NB4 (cell line): ENCODE measurements at regions not wholly inside any gene's neighbourhood (a gene's known extent, or its start where the extent isn't known, plus 50 kb on each side); places are given as distances from the start of the nearest gene placed in this dataset.

Source experiments
- MYC ChIP-seq: IDR thresholded peaks from 2 replicates; pipeline ENCODE4 v1.6.1; 2011; ENCODE audit warnings: low read depth, low read length
- POLR2A ChIP-seq: IDR thresholded peaks from 2 replicates; pipeline ENCODE4 v1.6.1; 2011; ENCODE audit warnings: mild to moderate bottlenecking; ENCODE audit not compliant: insufficient read length; ENCODE audit errors: extremely low read depth
- TF ChIP-seq, protein P1 (sequence below): IDR thresholded peaks from 2 replicates; pipeline ENCODE4 v1.6.1; 2011; ENCODE audit warnings: low read depth, low read length
- TF ChIP-seq, protein P2 (sequence below): IDR thresholded peaks from one replicate; pipeline ENCODE4 v1.5.1; 2012; ENCODE audit warnings: low read depth, low read length

DNA sequence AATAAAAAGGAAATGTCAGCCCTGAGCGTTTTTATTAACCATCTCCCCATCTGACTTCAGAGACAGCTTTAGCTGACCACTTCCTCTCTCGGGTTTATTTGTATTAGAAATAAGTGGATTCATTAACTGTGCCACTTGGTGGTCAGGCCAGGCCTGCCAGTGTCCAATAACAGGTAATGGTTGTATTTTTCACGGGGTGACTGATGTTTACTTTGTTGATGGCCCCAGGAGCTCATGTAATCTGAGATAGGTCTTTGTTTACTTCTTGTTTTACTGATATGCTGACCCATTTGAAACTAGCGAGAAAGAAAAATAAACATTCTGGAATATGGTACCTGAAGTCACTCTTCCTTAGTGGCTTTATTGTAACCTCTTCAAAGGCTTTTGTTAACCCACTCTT lies 504.3 kb upstream of the SLC35B3 start:
- TF ChIP-seq, protein P1, sequence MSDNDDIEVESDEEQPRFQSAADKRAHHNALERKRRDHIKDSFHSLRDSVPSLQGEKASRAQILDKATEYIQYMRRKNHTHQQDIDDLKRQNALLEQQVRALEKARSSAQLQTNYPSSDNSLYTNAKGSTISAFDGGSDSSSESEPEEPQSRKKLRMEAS, result no peak
- no peak for TF ChIP-seq POLR2A
- TF ChIP-seq, protein P2, sequence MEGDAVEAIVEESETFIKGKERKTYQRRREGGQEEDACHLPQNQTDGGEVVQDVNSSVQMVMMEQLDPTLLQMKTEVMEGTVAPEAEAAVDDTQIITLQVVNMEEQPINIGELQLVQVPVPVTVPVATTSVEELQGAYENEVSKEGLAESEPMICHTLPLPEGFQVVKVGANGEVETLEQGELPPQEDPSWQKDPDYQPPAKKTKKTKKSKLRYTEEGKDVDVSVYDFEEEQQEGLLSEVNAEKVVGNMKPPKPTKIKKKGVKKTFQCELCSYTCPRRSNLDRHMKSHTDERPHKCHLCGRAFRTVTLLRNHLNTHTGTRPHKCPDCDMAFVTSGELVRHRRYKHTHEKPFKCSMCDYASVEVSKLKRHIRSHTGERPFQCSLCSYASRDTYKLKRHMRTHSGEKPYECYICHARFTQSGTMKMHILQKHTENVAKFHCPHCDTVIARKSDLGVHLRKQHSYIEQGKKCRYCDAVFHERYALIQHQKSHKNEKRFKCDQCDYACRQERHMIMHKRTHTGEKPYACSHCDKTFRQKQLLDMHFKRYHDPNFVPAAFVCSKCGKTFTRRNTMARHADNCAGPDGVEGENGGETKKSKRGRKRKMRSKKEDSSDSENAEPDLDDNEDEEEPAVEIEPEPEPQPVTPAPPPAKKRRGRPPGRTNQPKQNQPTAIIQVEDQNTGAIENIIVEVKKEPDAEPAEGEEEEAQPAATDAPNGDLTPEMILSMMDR, result no peak
- TF ChIP-seq MYC, result no peak
